SK-N-SH treated with all-trans-retinoic acid at 6 μM for 48 hours (cell line): ENCODE measurements at regions not wholly inside any gene's neighbourhood (a gene's known extent, or its start where the extent isn't known, plus 50 kb on each side); places are given as distances from the start of the nearest gene placed in this dataset.

Experiments used
- ATAC-seq: fragments of 200-7000 bp; cut with Tn5 transposase; 3 replicates; pipeline ENCODE4 v1.9.1; 2020; ENCODE audit warnings: mild to moderate bottlenecking, moderate library complexity
- ARNTL ChIP-seq: fragments of 450-650 bp; formaldehyde crosslinking; IDR thresholded peaks from 2 replicates; pipeline ENCODE4 v1.5.0; 2020; ENCODE audit warnings: low read depth, mild to moderate bottlenecking, moderate library complexity, borderline replicate concordance
- BACH2 ChIP-seq: fragments of 250-450 bp; sonication (Bioruptor Pico); IDR thresholded peaks from 2 replicates; pipeline ENCODE4 v1.9.0; 2021; ENCODE audit warnings: mild to moderate bottlenecking, borderline replicate concordance
- CREB5 ChIP-seq: fragments of 250-450 bp; sonication (Bioruptor Pico); IDR thresholded peaks from 2 replicates; pipeline ENCODE4 v1.5.1; 2020; ENCODE audit warnings: low read depth, mild to moderate bottlenecking, moderate library complexity
- CSDC2 ChIP-seq: fragments of 250-450 bp; sonication (Bioruptor Pico); IDR thresholded peaks from 2 replicates; pipeline ENCODE4 v1.5.0; 2020; ENCODE audit warnings: mild to moderate bottlenecking, moderate library complexity
- CSRNP3 ChIP-seq: fragments of 250-450 bp; sonication (Bioruptor Pico); IDR thresholded peaks from 2 replicates; pipeline ENCODE4 v1.5.1; 2021; ENCODE audit warnings: mild to moderate bottlenecking, moderate library complexity
- ESRRG ChIP-seq: fragments of 250-450 bp; sonication (Bioruptor Pico); IDR thresholded peaks from 2 replicates; pipeline ENCODE4 v1.6.1; 2021; ENCODE audit warnings: mild to moderate bottlenecking
- GLIS3 ChIP-seq: fragments of 250-450 bp; sonication (Bioruptor Pico); IDR thresholded peaks from 2 replicates; pipeline ENCODE4 v1.5.0; 2020; ENCODE audit warnings: mild to moderate bottlenecking, moderate library complexity
- ISL1 ChIP-seq: fragments of 250-450 bp; sonication (Bioruptor Pico); IDR thresholded peaks from 2 replicates; pipeline ENCODE4 v2.1.2; 2022; ENCODE audit warnings: mild to moderate bottlenecking, moderate library complexity
- OSR1 ChIP-seq: fragments of 250-450 bp; sonication (Bioruptor Pico); IDR thresholded peaks from 2 replicates; pipeline ENCODE4 v1.8.0; 2022; ENCODE audit warnings: moderate library complexity, mild to moderate bottlenecking, inconsistent platforms
- PATZ1 ChIP-seq: fragments of 250-450 bp; sonication (Bioruptor Pico); IDR thresholded peaks from 2 replicates; pipeline ENCODE4 v1.8.0; 2020; ENCODE audit warnings: mild to moderate bottlenecking, moderate library complexity, borderline replicate concordance
- PPARA ChIP-seq: fragments of 250-450 bp; sonication (Bioruptor Pico); IDR thresholded peaks from 2 replicates; pipeline ENCODE4 v1.5.0; 2020; ENCODE audit warnings: mild to moderate bottlenecking, borderline replicate concordance
- RARB ChIP-seq: fragments of 250-450 bp; sonication (Bioruptor Pico); IDR thresholded peaks from 2 replicates; pipeline ENCODE4 v1.8.0; 2021; ENCODE audit warnings: mild to moderate bottlenecking, moderate library complexity
- SNAI2 ChIP-seq: fragments of 250-450 bp; sonication (Bioruptor Pico); IDR thresholded peaks from 2 replicates; pipeline ENCODE4 v1.5.0; 2020; ENCODE audit warnings: mild to moderate bottlenecking, moderate library complexity
- TOX ChIP-seq: fragments of 250-450 bp; sonication (Bioruptor Pico); IDR thresholded peaks from 2 replicates; pipeline ENCODE4 v1.8.0; 2021; ENCODE audit warnings: mild to moderate bottlenecking, moderate library complexity, borderline replicate concordance
- TSHZ2 ChIP-seq: fragments of 250-450 bp; sonication (Bioruptor Pico); IDR thresholded peaks from 2 replicates; pipeline ENCODE4 v1.5.0; 2020; ENCODE audit warnings: mild to moderate bottlenecking, moderate library complexity
- ZC3H10 ChIP-seq: fragments of 250-450 bp; sonication (Bioruptor Pico); IDR thresholded peaks from 2 replicates; pipeline ENCODE4 v1.5.1; 2021; ENCODE audit warnings: mild to moderate bottlenecking, moderate library complexity
- ZFP3 ChIP-seq: fragments of 250-450 bp; sonication (Bioruptor Pico); IDR thresholded peaks from 2 replicates; pipeline ENCODE4 v1.5.0; 2020; ENCODE audit warnings: mild to moderate bottlenecking, moderate library complexity
- ZFP30 ChIP-seq: fragments of 450-650 bp; formaldehyde crosslinking; IDR thresholded peaks from 2 replicates; pipeline ENCODE4 v1.5.0; 2022; ENCODE audit warnings: mild to moderate bottlenecking, moderate library complexity
- ZNF565 ChIP-seq: fragments of 450-650 bp; formaldehyde crosslinking; conservative IDR thresholded peaks from 2 replicates; pipeline ENCODE4 v1.5.0; 2020; ENCODE audit warnings: low read depth, mild to moderate bottlenecking, moderate library complexity
- ZNF70 ChIP-seq: fragments of 450-650 bp; formaldehyde crosslinking; IDR thresholded peaks from 2 replicates; pipeline ENCODE4 v1.5.0; 2020; ENCODE audit warnings: mild to moderate bottlenecking, moderate library complexity
- ZNF8 ChIP-seq: fragments of 450-650 bp; formaldehyde crosslinking; IDR thresholded peaks from 2 replicates; pipeline ENCODE4 v1.5.0; 2020; ENCODE audit warnings: mild to moderate bottlenecking, moderate library complexity

- TF ChIP-seq PATZ1 (CRISPR knock-in tag), result no peak
- TF ChIP-seq TOX (CRISPR knock-in tag), result no peak
- TF ChIP-seq ZNF565 (CRISPR knock-in tag), result no peak
- no peak for TF ChIP-seq ZFP3
- no peak for TF ChIP-seq OSR1 (CRISPR knock-in tag)
- no peak for TF ChIP-seq ESRRG (CRISPR knock-in tag)
- TF ChIP-seq ZC3H10 (CRISPR knock-in tag), result no peak
- TF ChIP-seq ISL1, result no peak
- TF ChIP-seq ZNF70, result no peak
- no peak for TF ChIP-seq CREB5
- no peak for TF ChIP-seq ARNTL (CRISPR knock-in tag)
- TF ChIP-seq CSRNP3 (CRISPR knock-in tag), result no peak
- TF ChIP-seq SNAI2 (CRISPR knock-in tag), result no peak
- TF ChIP-seq PPARA (CRISPR knock-in tag), result no peak
- no peak for TF ChIP-seq RARB (CRISPR knock-in tag)
- peak; percentile 58 for ATAC-seq
Measured at GRCh38 chr19:29121684-29122083, 91.3 kb downstream of the UQCRFS1 start.

GRCh38 chr19:29120466-29120865 lies 92.5 kb downstream of the UQCRFS1 start:
- TF ChIP-seq ZNF8 (CRISPR knock-in tag), result no peak
- TF ChIP-seq PPARA (CRISPR knock-in tag), result no peak
- no peak for TF ChIP-seq ESRRG (CRISPR knock-in tag)
- TF ChIP-seq SNAI2 (CRISPR knock-in tag), result no peak
- no peak for TF ChIP-seq ISL1
- TF ChIP-seq RARB (CRISPR knock-in tag), result no peak
- TF ChIP-seq BACH2 (CRISPR knock-in tag), result no peak
- no peak for TF ChIP-seq TSHZ2 (CRISPR knock-in tag)
- TF ChIP-seq CSRNP3 (CRISPR knock-in tag), result no peak
- TF ChIP-seq ZC3H10 (CRISPR knock-in tag), result no peak
- ATAC-seq, result no peak

GRCh38 chr19:29119590-29119989 lies 93.4 kb downstream of the UQCRFS1 start:
- ATAC-seq, result peak; percentile 35; the same call in 1 of the 3 replicates
- TF ChIP-seq ZC3H10 (CRISPR knock-in tag), result no peak
- TF ChIP-seq ZNF70, result no peak
- TF ChIP-seq GLIS3 (CRISPR knock-in tag), result no peak
- no peak for TF ChIP-seq TOX (CRISPR knock-in tag)
- no peak for TF ChIP-seq OSR1 (CRISPR knock-in tag)
- TF ChIP-seq CSDC2 (CRISPR knock-in tag), result no peak
- no peak for TF ChIP-seq ZFP30 (CRISPR knock-in tag)
- TF ChIP-seq ARNTL (CRISPR knock-in tag), result no peak
- no peak for TF ChIP-seq ISL1
- no peak for TF ChIP-seq ESRRG (CRISPR knock-in tag)
- TF ChIP-seq CSRNP3 (CRISPR knock-in tag), result no peak
